Parathyroid adenoma (tissue), 2 donors: ENCODE measurements at regions not wholly inside any gene's neighbourhood (a gene's known extent, or its start where the extent isn't known, plus 50 kb on each side); places are given as distances from the start of the nearest gene placed in this dataset.

Source experiments
- H2AFZ ChIP-seq: fragments of 300-600 bp; sonication (generic); one replicate; pipeline ENCODE4 v1.7.0; 2017; ENCODE audit warnings: antibody characterized with exemption, mild to moderate bottlenecking
- H3K27ac ChIP-seq: fragments of 300-600 bp; sonication (generic); one replicate; pipeline ENCODE4 v1.7.0; 2017
- H3K27me3 ChIP-seq: fragments of 300-600 bp; sonication (generic); one replicate; pipeline ENCODE4 v1.7.0; 2017; ENCODE audit warnings: low read length; ENCODE audit not compliant: control insufficient read depth, insufficient read depth
- H3K36me3 ChIP-seq: fragments of 300-600 bp; sonication (generic); one replicate; pipeline ENCODE4 v1.7.0; 2017; ENCODE audit warnings: low read length; ENCODE audit not compliant: control insufficient read depth, insufficient read depth
- H3K4me1 ChIP-seq: fragments of 300-600 bp; sonication (generic); one replicate; pipeline ENCODE4 v1.7.0; 2017; ENCODE audit warnings: control low read depth
- H3K4me2 ChIP-seq: fragments of 300-600 bp; sonication (generic); one replicate; pipeline ENCODE4 v1.7.0; 2017; ENCODE audit warnings: low read length
- H3K4me3 ChIP-seq: fragments of 300-600 bp; sonication (generic); one replicate; pipeline ENCODE4 v1.7.0; 2017; ENCODE audit warnings: low read depth, low read length
- H3K79me2 ChIP-seq: fragments of 300-600 bp; sonication (generic); one replicate; pipeline ENCODE4 v1.7.0; 2017; ENCODE audit warnings: control low read depth
- H3K9ac ChIP-seq: fragments of 300-600 bp; sonication (generic); one replicate; pipeline ENCODE4 v1.7.0; 2017; ENCODE audit warnings: mild to moderate bottlenecking
- H3K9me3 ChIP-seq: fragments of 300-600 bp; sonication (generic); one replicate; pipeline ENCODE4 v1.7.0; 2017; ENCODE audit warnings: low read length; ENCODE audit not compliant: control insufficient read depth
- CTCF ChIP-seq: fragments of 300-600 bp; sonication (generic); IDR thresholded peaks from one replicate; pipeline ENCODE4 v1.7.0; 2017; ENCODE audit warnings: antibody characterized with exemption, mild to moderate bottlenecking
- donor health status: primary hyperparathyroidism.

GRCh38 chr22:22148905-22149304 lies 95.7 kb upstream of the VPREB1 start:
- Histone ChIP-seq H3K4me1 (no peaks in the 10 kb centered on the region), H3K79me2 (no peaks in the 10 kb centered on the region), H3K27ac (no peak overlapping the region), H3K36me3 (no peaks in the 10 kb centered on the region), H3K4me2 (no peak overlapping the region), H3K4me3 (no peak overlapping the region), H2AFZ (no peak overlapping the region), H3K27me3 (no peaks in the 10 kb centered on the region), H3K9me3 (no peaks in the 10 kb centered on the region), H3K9ac (no peak overlapping the region)
- TF ChIP-seq CTCF: no peak

GRCh38 chr22:22144858-22145257 lies 99.7 kb upstream of the VPREB1 start:
- no peaks in the 10 kb centered on the region for H3K36me3 ChIP-seq
- no peak overlapping the region for H3K4me2 ChIP-seq
- no peak for TF ChIP-seq CTCF
- no peak overlapping the region for H3K27ac ChIP-seq
- H3K9ac ChIP-seq: no peak overlapping the region
- H3K9me3 ChIP-seq: no peaks in the 10 kb centered on the region
- no peaks in the 10 kb centered on the region for H3K27me3 ChIP-seq
- H3K4me3 ChIP-seq: no peak overlapping the region
- H3K79me2 ChIP-seq: no peaks in the 10 kb centered on the region
- H3K4me1 ChIP-seq: no peaks in the 10 kb centered on the region
- H2AFZ ChIP-seq: no peak overlapping the region

- no peak overlapping the region for H3K4me3 ChIP-seq
- no peak for TF ChIP-seq CTCF
- H3K9ac ChIP-seq: no peak overlapping the region
- H3K27me3 ChIP-seq: no peaks in the 10 kb centered on the region
- H3K9me3 ChIP-seq: no peaks in the 10 kb centered on the region
- no peaks in the 10 kb centered on the region for H3K4me1 ChIP-seq
- H2AFZ ChIP-seq: no peak overlapping the region
- H3K4me2 ChIP-seq: no peak overlapping the region
- no peaks in the 10 kb centered on the region for H3K36me3 ChIP-seq
- H3K27ac ChIP-seq: no peak overlapping the region
- no peaks in the 10 kb centered on the region for H3K79me2 ChIP-seq
Measured at GRCh38 chr22:22143448-22143847, 101.1 kb upstream of the VPREB1 start.

GRCh38 chr22:22142661-22143060 lies 101.9 kb upstream of the VPREB1 start:
- Histone ChIP-seq H2AFZ (no peak overlapping the region), H3K4me3 (no peak overlapping the region), H3K27me3 (no peaks in the 10 kb centered on the region), H3K9ac (no peak overlapping the region), H3K36me3 (no peaks in the 10 kb centered on the region), H3K9me3 (no peaks in the 10 kb centered on the region), H3K79me2 (no peaks in the 10 kb centered on the region), H3K4me2 (no peak overlapping the region), H3K4me1 (no peaks in the 10 kb centered on the region), H3K27ac (no peak overlapping the region)
- no peak for TF ChIP-seq CTCF

GRCh38 chr22:22141771-22142591 lies 102.6 kb upstream of the VPREB1 start:
- H3K9ac ChIP-seq: no peak overlapping the region
- no peak overlapping the region for H2AFZ ChIP-seq
- H3K9me3 ChIP-seq: no peaks in the 10 kb centered on the region
- H3K36me3 ChIP-seq: no peaks in the 10 kb centered on the region
- H3K4me2 ChIP-seq: no peak overlapping the region
- H3K79me2 ChIP-seq: no peaks in the 10 kb centered on the region
- TF ChIP-seq CTCF: no peak
- no peaks in the 10 kb centered on the region for H3K4me1 ChIP-seq
- H3K4me3 ChIP-seq: no peak overlapping the region
- H3K27me3 ChIP-seq: no peaks in the 10 kb centered on the region
- H3K27ac ChIP-seq: no peak overlapping the region
